HG03521 (cell line): ENCODE measurements at regions not wholly inside any gene's neighbourhood (a gene's known extent, or its start where the extent isn't known, plus 50 kb on each side); places are given as distances from the start of the nearest gene placed in this dataset.

ENCODE experiments used
- ATAC-seq: cut with Tn5 transposase; IDR thresholded peaks from one replicate; pipeline ENCODE4 v1.9.1; 2021; ENCODE audit warnings: mild to moderate bottlenecking, moderate library complexity; ENCODE audit not compliant: unreplicated experiment

DNA sequence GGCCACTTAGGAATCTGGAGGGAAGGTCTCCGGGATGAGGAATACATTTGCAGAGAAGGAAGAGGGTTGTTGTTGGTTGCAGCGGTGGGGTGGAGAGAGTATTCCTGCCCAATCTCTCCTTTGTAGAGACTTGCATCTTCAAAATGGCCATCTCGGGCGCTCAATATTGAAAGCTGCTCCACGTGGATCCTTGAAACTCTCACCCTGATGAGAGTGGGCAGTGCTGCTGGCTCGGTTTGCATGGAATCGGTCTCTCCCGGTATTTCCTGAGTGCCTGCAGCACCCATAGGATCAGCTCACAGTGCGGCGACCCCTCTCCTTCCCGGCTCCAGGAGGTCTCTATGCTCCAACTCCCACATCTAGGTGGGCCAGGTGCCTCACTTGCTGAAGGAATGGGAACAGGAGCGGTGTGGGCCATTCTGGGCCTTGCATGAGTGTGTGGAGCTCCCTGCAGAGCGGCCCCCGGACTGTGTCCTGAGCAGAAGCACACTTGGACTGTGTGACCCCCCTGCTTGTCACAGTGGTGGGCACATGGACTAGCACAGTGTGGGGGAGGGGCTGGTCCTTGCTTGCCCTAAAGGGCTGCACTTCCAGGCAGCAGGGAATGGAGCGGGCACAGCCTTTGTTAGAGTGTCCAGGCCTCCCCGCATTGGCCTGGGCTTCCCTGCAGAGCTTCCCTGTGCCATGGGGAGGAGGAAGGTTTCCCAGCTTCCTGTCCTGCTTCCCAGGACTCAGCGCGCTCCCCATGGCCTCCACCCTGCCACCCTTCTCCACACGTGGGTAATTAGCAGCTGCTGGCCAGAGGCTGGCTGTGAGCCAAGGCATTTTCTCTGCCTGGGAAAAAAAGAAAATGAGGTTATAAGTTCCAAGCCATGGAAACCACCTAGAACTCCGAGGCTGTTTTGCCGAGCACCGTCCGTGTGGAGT lies 139.3 kb downstream of the IRF8 start:
- ATAC-seq: no peak

DNA sequence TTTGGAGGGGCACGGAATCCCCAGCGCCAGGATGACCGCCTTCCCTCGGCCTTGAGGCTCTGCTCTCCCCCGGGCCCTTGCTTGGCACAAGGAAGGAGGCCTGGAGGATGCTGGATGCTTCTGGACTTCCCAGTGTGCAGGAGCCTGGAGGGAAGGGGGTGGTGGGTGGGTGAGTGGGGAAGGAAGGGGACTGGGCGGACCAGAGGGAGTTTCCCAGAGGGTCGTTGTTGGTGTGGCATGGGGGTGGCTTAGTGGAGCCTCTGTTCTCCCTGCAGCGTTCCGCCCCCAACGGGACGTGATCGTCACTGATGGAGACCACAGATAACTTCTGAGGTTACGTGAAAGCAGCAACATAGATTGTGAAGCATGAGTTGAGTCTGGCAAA lies 140.0 kb downstream of the IRF8 start:
- no peak for ATAC-seq

DNA sequence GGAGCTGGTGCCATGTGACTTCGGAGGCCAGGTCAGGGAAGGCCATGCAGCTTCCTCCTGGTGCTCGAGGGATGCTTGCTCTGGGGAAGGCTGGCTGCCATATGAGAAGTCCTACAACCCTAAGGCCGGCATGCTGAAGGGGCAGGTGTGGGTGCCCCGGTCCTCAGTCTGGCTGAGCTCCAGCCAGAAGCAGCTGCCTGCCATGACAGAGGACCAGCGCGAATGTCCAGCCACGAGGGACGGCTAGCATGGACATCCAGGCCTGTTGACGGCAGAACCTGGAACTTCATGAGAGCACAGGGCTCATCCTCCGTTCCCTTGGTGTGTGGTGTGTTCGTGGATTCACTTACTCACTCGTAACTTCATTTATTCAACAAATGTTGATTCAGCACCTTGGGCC lies 140.6 kb downstream of the IRF8 start:
- no peak for ATAC-seq

DNA sequence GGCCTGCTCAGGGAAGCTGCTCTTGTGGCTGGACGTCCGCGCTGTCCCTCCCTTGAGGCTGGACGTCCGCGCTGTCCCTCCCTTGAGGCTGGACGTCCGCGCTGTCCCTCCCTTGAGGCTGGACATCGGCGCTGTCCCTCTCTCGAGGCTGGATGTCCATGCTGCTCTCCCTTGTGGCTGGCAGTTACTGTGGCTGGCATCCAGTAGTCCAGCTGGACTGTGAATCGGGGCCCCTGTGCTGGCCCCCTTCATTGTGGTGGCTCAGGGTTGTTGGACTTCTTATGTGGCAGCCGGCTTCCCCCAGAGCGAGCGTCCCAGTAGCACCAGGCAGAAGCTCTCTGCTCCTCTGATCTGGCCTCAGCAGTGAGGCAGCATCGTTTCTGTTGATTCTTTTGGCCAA lies 141.5 kb downstream of the IRF8 start:
- ATAC-seq: no peak

DNA sequence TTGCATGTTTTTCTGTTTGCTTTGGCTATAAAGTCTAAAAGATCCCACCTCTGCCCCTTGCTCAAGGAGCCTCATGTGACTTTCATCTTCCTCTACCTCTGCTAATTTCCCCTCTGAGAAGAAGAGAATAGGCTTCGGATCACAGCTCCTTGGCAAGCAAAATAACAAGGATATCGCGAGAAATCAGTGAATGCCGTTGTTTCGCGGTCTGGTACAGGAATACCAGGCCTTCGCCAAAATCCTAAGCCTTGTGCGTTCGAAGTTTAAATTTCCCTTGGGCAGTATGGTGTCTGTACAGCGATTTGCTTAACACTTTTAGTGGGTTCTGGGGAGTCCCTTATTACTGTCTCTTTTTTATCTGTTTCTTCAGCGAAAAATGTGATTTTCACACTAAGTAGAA lies 142.3 kb downstream of the IRF8 start:
- ATAC-seq: no peak

DNA sequence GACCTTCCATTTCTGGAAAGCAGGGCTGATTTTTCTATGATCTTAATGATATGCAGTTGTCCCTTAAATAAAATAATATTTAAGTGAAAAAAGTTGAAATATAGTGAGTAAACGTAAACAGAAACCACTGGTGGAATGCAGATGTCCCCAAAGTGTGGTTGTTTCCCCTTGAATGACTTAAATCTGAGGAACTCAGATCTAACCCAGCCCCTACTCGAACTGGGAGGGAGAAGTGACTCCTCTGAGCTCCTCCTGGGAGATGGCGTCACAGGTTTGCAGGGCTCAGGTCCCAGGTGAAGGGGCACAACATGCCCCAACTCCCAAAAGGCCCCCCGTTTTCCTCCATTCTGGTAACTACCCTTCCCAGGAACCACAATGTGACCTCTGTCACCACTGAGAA lies 142.8 kb downstream of the IRF8 start:
- ATAC-seq: no peak

DNA sequence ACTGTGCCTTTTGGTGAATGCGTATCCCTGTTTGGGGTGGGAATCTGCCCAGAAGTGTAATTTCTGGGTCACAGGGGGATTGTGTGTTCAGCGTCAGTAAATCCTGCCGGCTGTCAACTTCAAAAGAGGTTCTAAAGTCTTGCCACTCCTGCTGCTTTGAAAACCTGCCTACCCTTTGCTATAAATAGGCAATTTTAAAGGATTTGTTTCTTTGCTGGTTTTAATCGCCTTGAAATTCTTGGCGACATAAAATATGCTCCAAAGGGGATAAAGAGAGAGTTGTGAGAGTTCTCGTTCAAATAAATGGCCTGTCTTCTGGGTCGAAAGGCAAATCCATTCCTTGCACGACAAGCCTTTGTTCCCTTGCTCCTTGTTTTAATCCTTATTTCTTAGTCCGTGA lies 143.4 kb downstream of the IRF8 start:
- ATAC-seq: no peak

DNA sequence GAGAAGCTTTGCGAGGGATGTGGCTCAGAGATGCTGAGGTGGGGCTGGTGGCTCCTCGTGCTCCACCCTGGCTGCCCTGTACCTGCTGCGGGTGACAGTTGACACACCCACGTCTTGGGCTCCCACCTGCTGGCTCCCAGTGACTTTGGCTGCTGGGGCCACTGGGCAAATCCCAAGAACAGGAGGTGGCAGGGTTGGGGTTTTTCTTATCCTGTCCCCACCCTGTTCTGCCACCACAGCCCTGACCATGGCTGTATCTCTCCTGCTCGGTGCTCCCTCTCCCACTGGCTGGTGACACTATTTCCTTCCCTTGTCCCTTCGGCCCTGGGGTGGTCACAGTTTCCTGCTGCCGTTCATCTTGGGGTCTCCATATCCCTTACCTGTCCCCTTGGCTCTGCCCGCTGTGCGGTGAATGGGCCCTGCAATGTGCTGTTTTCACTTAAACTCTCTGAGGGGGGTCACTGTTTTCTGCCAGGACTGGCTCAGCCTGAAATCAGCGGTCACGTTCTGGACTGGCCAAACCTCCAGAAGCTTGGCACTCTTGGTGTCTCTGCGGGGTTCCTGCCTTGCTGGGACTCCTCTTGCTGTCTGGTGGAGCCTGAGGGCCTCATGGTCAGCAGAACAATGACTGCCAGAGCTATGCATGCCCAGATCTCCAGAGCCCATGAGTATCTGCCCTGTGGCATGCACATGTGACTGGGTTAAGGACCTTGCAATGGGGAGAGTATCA lies 144.2 kb downstream of the IRF8 start:
- no peak for ATAC-seq

DNA sequence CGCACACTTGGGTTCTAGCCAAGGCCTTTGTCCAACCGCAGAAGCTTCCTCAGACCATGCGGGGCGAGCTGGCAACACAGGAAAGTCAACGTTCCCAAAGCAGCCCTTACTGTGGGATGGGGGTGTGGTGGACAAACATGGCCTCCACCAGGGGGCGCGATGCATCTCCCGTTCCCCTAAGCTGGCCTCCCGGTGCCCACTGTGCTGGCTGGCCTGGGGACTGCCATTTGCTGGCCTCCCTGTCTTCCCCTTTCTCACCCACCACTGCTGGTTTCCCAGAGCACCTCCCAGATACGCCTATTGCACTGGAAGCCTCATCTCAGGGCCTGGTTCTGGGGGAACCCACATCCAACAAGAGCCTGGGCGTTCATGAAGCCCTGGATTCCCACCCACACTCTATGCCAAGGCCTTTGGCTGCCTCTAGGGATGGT lies 145.3 kb downstream of the IRF8 start:
- ATAC-seq: no peak

DNA sequence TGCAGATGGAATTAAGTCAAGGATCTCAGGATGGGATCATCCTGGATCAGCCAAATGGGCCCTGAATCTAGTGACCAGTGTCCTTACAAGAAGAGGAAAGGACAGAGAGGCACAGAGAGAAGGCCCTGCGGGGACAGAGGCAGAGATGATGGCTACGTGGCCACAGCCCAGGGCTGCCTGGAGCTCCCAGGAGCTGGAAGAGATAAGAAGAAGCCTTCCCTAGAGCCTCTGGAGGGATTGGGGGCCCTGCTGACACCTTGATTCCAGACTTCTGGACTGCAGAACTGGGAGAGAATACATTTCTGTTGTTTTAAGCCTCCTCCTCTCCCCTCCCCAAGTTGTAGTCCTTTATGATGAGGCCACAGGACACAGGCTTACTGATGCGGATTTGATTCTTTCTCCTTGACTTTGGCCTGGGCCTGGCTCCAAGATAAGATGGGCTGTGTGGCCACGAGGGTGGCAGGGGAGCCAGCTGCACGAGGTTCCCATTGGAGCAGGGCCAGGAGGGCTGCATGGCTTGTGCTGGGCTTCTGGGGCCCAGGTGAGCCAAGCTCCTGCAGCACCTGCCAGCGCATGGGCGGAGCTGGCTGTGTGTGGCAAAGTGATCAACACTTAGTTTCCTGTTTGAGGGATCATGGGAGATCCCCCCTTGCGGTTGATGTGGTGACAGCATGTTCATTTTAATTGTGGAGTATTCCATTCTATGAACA lies 146.1 kb downstream of the IRF8 start:
- no peak for ATAC-seq

DNA sequence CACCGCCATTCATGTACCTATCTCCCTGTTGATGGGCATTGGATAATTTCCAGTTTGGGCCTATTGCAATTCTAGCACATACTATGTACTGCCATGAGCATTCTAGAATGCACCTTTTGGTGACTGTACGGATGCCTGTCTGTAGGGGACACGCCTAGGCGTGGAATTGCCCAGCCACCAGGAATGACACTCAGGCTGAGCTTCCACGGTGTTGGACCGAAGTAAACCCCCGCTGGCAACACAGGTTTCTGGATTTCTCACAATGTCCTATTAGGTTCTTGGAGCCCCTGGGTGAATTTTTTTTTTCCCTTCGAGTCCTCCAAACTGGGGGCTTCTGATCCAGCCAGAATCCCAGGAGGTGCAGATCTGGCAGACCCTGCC lies 146.6 kb downstream of the IRF8 start:
- no peak for ATAC-seq

DNA sequence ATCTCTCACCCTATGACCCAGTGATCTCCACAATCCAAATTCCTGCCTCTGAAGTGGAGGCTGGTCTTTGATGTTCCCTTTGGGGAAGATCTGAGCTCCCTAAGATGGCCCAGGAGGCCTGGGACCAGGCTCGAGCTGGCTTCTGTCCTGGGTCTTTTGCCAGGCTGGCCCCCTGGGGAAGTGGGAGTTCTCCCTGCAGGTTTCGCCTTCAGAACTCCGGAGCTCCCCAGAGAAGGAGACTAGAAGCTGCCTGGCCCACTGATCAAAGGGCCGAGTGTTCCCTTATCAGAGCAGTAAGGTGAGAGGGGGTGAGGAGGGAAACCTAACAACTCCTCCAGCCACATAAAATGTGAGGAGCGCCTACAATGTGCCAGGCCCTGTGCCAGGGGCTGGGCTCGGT lies 147.1 kb downstream of the IRF8 start:
- ATAC-seq: no peak

DNA sequence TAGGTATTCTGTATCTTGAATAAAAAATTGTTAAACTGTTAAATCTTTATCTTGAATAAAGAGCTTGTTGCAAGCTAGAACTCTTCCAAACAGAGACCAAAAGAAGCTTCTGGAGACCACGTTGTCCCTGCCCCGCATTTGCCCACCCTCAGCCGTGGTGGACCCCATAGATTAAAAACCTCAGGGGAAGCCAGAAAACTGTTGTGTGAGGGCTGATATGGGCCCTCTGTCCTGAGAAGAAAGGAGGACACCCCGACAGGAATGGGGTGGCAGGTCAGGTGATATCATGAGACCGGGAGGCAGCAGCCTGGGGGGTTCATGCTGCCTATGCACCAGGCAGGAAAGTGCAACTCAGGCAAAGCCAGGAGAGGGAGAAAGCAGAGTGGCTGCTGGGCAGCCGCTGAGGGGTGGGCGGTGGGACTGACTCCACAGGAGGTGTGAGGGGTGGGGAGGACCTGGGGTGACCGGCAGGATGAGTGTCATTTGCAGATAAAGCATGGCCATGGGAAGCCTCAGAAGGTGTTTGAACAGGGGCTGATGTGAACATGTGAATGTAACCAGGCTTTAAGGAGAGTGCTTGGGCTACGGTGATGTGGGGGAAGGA lies 147.8 kb downstream of the IRF8 start:
- no peak for ATAC-seq

DNA sequence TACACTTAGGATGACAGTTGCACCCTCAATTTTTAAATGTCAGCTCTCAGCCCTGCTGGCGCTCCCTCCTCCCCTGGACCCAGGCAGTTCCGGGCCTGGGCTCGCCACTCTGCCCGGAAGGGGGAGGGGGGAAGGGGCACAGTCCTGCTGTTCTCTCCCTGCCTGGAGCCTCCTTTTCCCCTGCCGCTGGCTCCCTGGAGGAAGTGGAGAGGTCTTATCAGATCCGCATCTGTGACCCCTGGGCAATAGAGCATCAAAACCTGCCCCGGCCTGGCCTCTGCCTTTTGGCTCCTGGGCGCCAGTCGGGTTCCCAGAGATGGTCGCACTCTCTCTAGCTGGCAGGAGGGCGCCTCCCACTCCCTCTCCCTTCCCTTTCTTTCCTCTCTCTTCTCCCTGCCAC lies 149.3 kb downstream of the IRF8 start:
- no peak for ATAC-seq

DNA sequence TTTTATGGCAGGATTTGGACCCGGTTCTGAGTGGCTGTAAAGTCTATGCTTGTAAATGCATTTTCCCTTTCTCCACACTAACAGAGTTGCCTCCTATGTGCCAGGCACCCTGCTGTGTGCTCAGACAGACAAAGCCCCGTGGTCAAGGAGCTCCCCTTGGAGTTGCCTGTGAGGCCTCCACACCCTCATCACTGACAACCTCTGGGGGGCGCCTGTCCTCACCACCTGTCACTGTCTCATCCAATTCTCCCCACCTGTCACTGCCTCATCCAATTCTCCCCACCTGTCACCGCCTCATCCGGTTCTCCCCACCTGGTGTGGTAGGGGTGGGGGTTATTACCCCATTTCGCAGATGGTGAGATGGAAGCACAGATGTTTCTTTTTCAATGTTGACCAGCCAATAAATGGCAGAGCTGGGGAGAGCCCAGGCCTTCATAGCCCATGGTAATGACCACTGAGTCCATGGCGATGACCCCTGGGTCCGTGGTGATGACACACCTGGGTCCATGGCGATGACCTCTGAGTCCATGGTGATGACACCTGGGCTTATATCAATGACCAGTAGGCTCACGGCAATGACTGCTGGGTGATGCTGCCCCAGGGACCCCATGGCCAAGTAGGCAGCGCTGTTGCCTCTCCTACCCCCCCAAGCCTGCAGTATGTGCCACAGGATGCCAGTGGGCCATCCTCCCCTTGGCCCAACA lies 150.1 kb downstream of the IRF8 start:
- ATAC-seq: no peak

DNA sequence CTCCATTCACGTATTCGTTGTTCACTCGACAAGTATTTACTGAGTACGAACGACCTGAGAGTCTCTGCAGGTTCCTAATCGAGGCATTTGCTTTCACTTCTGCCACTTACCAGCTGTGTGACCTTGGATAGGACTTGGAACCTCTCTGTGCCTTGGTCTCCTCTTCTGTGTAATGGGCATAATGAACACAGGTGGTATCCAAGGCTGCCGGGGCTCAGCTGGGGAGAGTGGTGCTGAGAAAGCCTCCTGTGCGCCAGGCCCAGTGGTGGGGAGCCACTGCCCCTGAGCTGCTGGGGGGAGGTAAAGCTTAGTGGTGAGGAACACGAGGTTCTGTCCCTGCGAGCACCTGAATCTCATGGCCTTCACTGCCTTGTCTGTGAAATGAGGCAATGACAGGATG lies 150.7 kb downstream of the IRF8 start:
- no peak for ATAC-seq

DNA sequence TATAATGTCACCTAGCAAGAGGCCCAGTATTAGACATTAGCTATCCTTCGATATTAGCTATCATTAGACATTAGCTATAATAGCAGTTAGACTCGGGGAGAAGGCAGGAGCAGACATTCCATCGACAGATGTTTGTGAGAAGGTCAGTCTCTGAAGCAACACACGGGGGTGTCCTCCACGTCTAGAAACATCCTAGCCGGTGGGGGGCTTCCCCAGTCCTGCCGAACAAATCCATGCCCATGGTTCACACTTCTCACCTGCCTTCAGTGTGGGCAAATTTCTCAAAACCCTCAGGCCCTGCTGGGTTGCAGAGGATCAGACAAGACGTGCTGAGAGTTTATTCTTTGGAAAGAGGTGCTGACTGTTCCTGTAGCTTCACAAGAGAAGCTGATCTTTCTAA lies 151.1 kb downstream of the IRF8 start:
- ATAC-seq: no peak

DNA sequence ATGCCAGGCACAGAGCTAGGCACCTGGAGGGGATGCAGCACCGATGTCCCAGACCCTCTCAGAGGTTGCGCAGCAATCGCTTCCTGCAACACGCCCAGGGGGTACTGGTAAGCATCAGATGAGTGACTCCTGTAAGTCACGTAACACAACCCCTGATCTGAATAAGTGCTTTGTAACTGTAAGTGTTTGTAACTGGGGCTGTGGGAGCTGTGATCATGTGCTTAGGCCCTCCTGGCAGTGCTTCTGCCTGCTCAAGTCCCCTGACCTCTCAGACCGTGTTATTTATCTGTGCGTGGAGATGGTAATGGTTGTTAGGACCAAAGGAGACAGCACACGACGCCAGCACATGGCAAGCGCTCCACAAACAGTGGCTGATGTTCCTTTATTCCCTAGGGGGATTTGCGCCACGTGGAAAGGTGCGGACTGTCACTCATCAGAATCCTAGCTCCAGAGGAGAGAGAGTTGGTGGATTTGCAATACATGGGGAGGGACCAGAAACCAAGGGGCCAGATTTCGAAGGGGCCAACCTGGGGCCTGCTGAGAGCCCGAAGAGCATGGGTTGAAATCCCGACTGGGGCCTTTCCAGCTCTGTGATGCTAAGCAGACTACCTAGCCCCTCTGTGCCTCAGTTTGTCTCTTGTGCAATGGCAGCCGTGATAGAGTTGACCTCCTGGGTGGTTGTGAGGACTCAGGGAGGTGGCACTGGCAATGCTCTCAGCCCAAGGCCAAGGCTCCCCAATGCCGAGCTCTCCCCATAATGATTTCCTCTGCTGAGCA lies 151.8 kb downstream of the IRF8 start:
- no peak for ATAC-seq

DNA sequence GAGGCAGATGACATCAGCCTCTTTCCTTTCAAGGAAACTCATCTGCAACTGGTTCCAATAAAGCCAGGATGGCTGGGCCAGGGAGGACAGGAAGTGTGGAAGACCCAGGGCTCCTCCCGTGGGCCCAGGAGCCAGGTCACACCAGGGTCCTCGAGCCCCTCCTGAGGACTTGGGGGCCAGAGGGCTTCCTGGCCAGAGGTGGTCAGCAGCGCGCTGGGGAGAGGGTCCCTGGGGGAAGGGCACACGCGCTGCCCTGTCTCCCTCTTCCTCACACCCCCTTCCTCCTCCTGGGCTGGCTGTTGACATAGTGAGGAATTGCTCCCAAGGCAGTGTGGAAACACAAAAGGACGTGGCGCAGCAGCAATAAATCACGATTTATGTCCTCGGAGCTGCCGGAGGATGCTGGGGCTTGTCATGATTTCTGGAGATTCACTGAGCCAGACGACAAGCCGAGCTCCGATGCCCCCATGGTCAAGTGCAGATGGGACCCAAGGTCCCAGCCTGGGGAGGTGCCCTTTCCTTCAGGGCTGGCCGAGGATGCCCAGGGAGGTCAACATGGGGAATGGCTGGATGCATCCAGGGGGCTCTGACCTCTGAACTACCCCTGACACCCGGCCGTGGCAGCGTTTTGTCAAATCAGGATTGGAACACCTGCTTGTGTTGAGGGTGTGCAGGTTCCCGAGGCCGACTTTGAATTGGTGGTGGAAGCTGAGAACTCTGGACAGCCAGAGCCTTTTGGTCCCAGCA lies 152.6 kb downstream of the IRF8 start:
- ATAC-seq: no peak
